Neural cell (in vitro differentiated cells): ENCODE measurements at regions not wholly inside any gene's neighbourhood (a gene's known extent, or its start where the extent isn't known, plus 50 kb on each side); places are given as distances from the start of the nearest gene placed in this dataset.
"Not testable (repeated sequence)": the region's sequence is repeated elsewhere in the genome, so short reads cannot be mapped to it uniquely, and the experiment has no call there.

ENCODE experiments used
- H2AFZ ChIP-seq: fragments of 200-600, 300-800 bp; sonication (generic), shearing (Covaris generic); 2 replicates; pipeline ENCODE4 v1.6.0; 2014; ENCODE audit warnings: low read depth, mild to moderate bottlenecking, antibody characterized with exemption, low read length, moderate library complexity
- H3F3A ChIP-seq: fragments of 200-600 bp; shearing (Covaris generic); 2 replicates; pipeline ENCODE4 v1.6.1; 2016; ENCODE audit warnings: mild to moderate bottlenecking, moderate library complexity, mixed read lengths, antibody characterized with exemption, low read length; ENCODE audit not compliant: insufficient read depth, poor library complexity, severe bottlenecking
- H3K27ac ChIP-seq: fragments of 200-600, 300-800 bp; sonication (generic), shearing (Covaris generic); 2 replicates; pipeline ENCODE4 v1.5.1; 2014; ENCODE audit warnings: mild to moderate bottlenecking, low read length, moderate library complexity
- H3K27me3 ChIP-seq: fragments of 300-800, 200-600 bp; sonication (generic), shearing (Covaris generic); 2 replicates; pipeline ENCODE4 v1.6.0; 2014; ENCODE audit warnings: mild to moderate bottlenecking, low read depth, low read length, moderate library complexity; ENCODE audit not compliant: insufficient read depth
- H3K36me3 ChIP-seq: fragments of 300-800, 200-600 bp; sonication (generic), shearing (Covaris generic); 2 replicates; pipeline ENCODE4 v1.5.1; 2014; ENCODE audit warnings: mild to moderate bottlenecking, antibody characterized with exemption, low read length, moderate library complexity; ENCODE audit not compliant: insufficient read depth
- H3K4me2 ChIP-seq: fragments of 300-800, 200-600 bp; sonication (generic), shearing (Covaris generic); 2 replicates; pipeline ENCODE4 v1.6.0; 2014; ENCODE audit warnings: mild to moderate bottlenecking, low read length
- H3K4me3 ChIP-seq: fragments of 300-800, 200-600 bp; sonication (generic), shearing (Covaris generic); 2 replicates; pipeline ENCODE4 v1.5.1; 2014; ENCODE audit warnings: mild to moderate bottlenecking, low read length, moderate library complexity
- H3K79me2 ChIP-seq: fragments of 200-600 bp; shearing (Covaris generic); replicated peaks from 2 replicates; pipeline ENCODE4 v1.6.0; 2014; ENCODE audit warnings: mild to moderate bottlenecking, low read length, moderate library complexity; ENCODE audit not compliant: insufficient read depth
- H3K9ac ChIP-seq: fragments of 300-800, 200-600 bp; sonication (generic), shearing (Covaris generic); 2 replicates; pipeline ENCODE4 v1.6.1; 2016; ENCODE audit warnings: mild to moderate bottlenecking, low read length, mixed read lengths
- H3K9me2 ChIP-seq: fragments of 200-600 bp; shearing (Covaris generic); 2 replicates; pipeline ENCODE4 v1.6.1; 2016; ENCODE audit warnings: mild to moderate bottlenecking, low read length, mixed read lengths; ENCODE audit not compliant: insufficient read depth
- H3K9me3 ChIP-seq: fragments of 200-600, 300-800 bp; sonication (generic), shearing (Covaris generic); 2 replicates; pipeline ENCODE4 v1.6.1; 2016; ENCODE audit warnings: mild to moderate bottlenecking, mixed run types, low read length, moderate library complexity, mixed read lengths
- H4K20me1 ChIP-seq: fragments of 200-600 bp; shearing (Covaris generic); 2 replicates; pipeline ENCODE4 v1.6.1; 2016; ENCODE audit warnings: mild to moderate bottlenecking, mixed run types; ENCODE audit not compliant: insufficient read depth
- CTCF ChIP-seq: fragments of 450-650 bp; IDR thresholded peaks from 2 replicates; pipeline ENCODE4 v1.5.1; 2014; ENCODE audit warnings: antibody characterized with exemption, mild to moderate bottlenecking, moderate library complexity; ENCODE audit not compliant: poor library complexity, severe bottlenecking
- EP300 ChIP-seq: fragments of 450-650 bp; conservative IDR thresholded peaks from 2 replicates; pipeline ENCODE4 v1.6.1; 2014; ENCODE audit warnings: antibody characterized with exemption, mild to moderate bottlenecking, moderate library complexity; ENCODE audit not compliant: poor library complexity, severe bottlenecking
- EZH2 ChIP-seq: fragments of 200-600, 300-800 bp; shearing (Covaris generic), sonication (generic); IDR thresholded peaks from 2 replicates; pipeline ENCODE4 v1.6.1; 2014; ENCODE audit warnings: antibody characterized with exemption, low read length, borderline replicate concordance, mild to moderate bottlenecking; ENCODE audit not compliant: insufficient read depth, poor library complexity, severe bottlenecking
- MXI1 ChIP-seq: fragments of 450-650 bp; conservative IDR thresholded peaks from 2 replicates; pipeline ENCODE4 v1.6.1; 2014; ENCODE audit warnings: antibody characterized with exemption, mild to moderate bottlenecking; ENCODE audit not compliant: poor library complexity, severe bottlenecking
- POLR2AphosphoS5 ChIP-seq: IDR thresholded peaks from 2 replicates; pipeline ENCODE4 v1.6.1; 2012
- RAD21 ChIP-seq: fragments of 450-650 bp; conservative IDR thresholded peaks from 2 replicates; pipeline ENCODE4 v1.6.1; 2014; ENCODE audit warnings: antibody characterized with exemption, mild to moderate bottlenecking, moderate library complexity
- REST ChIP-seq: IDR thresholded peaks from 2 replicates; pipeline ENCODE4 v1.6.1; 2012; ENCODE audit warnings: borderline replicate concordance
- SMC3 ChIP-seq: fragments of 450-650 bp; conservative IDR thresholded peaks from 2 replicates; pipeline ENCODE4 v1.6.1; 2014; ENCODE audit warnings: antibody characterized with exemption, mild to moderate bottlenecking, moderate library complexity; ENCODE audit not compliant: poor library complexity
- TAF1 ChIP-seq: IDR thresholded peaks from 2 replicates; pipeline ENCODE4 v1.6.1; 2012; ENCODE audit warnings: low read depth

- Histone ChIP-seq H3K36me3 (no peaks in the 10 kb centered on the region), H3K9me2 (no peaks in the 10 kb centered on the region), H3K27ac (no peak overlapping the region), H3K4me2 (no peak overlapping the region), H3K27me3 (no peaks in the 10 kb centered on the region), H3K4me3 (no peak overlapping the region), H3K79me2 (no peaks in the 10 kb centered on the region), H2AFZ (no peak overlapping the region), H4K20me1 (no peaks in the 10 kb centered on the region), H3K9me3 (no peaks in the 10 kb centered on the region), H3K9ac (no peak overlapping the region), H3F3A (no peaks in the 10 kb centered on the region)
- TF ChIP-seq CTCF (no peak), EZH2 (no peak), POLR2AphosphoS5 (no peak), TAF1 (no peak)
These were observed 51.8 kb upstream of the PMAIP1 start for GRCh38 chr18:59848002-59848401.

- not testable (repeated sequence) for H2AFZ ChIP-seq, H3K9ac ChIP-seq, H3K9me2 ChIP-seq, H3F3A ChIP-seq, H3K27ac ChIP-seq, H3K9me3 ChIP-seq, H4K20me1 ChIP-seq, H3K4me3 ChIP-seq, H3K27me3 ChIP-seq, H3K4me2 ChIP-seq, H3K79me2 ChIP-seq, H3K36me3 ChIP-seq
These were observed 52.3 kb upstream of the PMAIP1 start for GRCh38 chr18:59847491-59847846.

- TF ChIP-seq SMC3 (no peak), REST (no peak), RAD21 (no peak), TAF1 (no peak), POLR2AphosphoS5 (no peak), CTCF (no peak), EZH2 (no peak), MXI1 (no peak), EP300 (no peak)
- Histone ChIP-seq H3K27me3 (no peaks in the 10 kb centered on the region), H2AFZ (no peak overlapping the region), H3K4me3 (no peak overlapping the region), H4K20me1 (no peaks in the 10 kb centered on the region), H3K27ac (no peak overlapping the region), H3F3A (no peaks in the 10 kb centered on the region), H3K9me2 (no peaks in the 10 kb centered on the region), H3K79me2 (no peaks in the 10 kb centered on the region), H3K9ac (no peak overlapping the region), H3K9me3 (no peaks in the 10 kb centered on the region), H3K4me2 (no peak overlapping the region), H3K36me3 (no peaks in the 10 kb centered on the region)
These were observed 52.8 kb upstream of the PMAIP1 start for GRCh38 chr18:59846814-59847490.
